ENCODE measurements at regions not wholly inside any gene's neighbourhood (a gene's known extent, or its start where the extent isn't known, plus 50 kb on each side); places are given as distances from the start of the nearest gene placed in this dataset.

GRCh38 chr20:51198876-51199523 lies 176.1 kb upstream of the KCNG1 start:
- no peak for TF ChIP-seq CTCF (optimal IDR thresholded peaks at IDR 0.05 in 1 of 3, IDR thresholded peaks at IDR 0.05 in 1 of 3, conservative IDR thresholded peaks at IDR 0.05 in 1 of 3; ENCODE audit: extremely low read depth in 1 of 3, insufficient read depth in 2 of 3, low read length in 3 of 3)
- TF ChIP-seq EZH2 (IDR thresholded peaks at IDR 0.05; ENCODE audit: low read length), result no peak
